ENCODE measurements at regions not wholly inside any gene's neighbourhood (a gene's known extent, or its start where the extent isn't known, plus 50 kb on each side); places are given as distances from the start of the nearest gene placed in this dataset.

- no peaks in the 10 kb centered on the region for H3K36me3 ChIP-seq (ENCODE audit: control insufficient read depth, insufficient read depth, low read length)
- H3K4me3 ChIP-seq (ENCODE audit: low read length) = no peak overlapping the region
- no peaks in the 10 kb centered on the region for H3K27me3 ChIP-seq (ENCODE audit: control insufficient read depth, insufficient read depth, low read length, poor library complexity, severe bottlenecking)
- no peak overlapping the region for H3K27ac ChIP-seq (ENCODE audit: low read depth, low read length)
- H3K27me3 Mint-ChIP-seq (ENCODE audit: insufficient read depth) = no peaks in the 10 kb centered on the region
- H3K9me3 ChIP-seq (ENCODE audit: control insufficient read depth, low read length) = peaks cover 10% of the 10 kb centered on the region
- H3K27ac Mint-ChIP-seq = no peak overlapping the region
- DNase-seq = no peak
- H3K9ac ChIP-seq (ENCODE audit: extremely low read depth, low read length, poor library complexity, severe bottlenecking) = no peak overlapping the region
- no peaks in the 10 kb centered on the region for H3K36me3 Mint-ChIP-seq (ENCODE audit: low read depth)
- no peaks in the 10 kb centered on the region for H3K4me1 ChIP-seq (ENCODE audit: control insufficient read depth, insufficient read depth, low read length)
- H3K4me1 Mint-ChIP-seq = no peaks in the 10 kb centered on the region
- no peak overlapping the region for H3K4me3 Mint-ChIP-seq
- TF ChIP-seq CTCF (conservative IDR thresholded peaks at IDR 0.05) = no peak
- H3K9me3 Mint-ChIP-seq = peaks cover 4% of the 10 kb centered on the region
Observed at GRCh38 chr4:143127621-143128020, 57.1 kb upstream of the USP38 start.

DNA sequence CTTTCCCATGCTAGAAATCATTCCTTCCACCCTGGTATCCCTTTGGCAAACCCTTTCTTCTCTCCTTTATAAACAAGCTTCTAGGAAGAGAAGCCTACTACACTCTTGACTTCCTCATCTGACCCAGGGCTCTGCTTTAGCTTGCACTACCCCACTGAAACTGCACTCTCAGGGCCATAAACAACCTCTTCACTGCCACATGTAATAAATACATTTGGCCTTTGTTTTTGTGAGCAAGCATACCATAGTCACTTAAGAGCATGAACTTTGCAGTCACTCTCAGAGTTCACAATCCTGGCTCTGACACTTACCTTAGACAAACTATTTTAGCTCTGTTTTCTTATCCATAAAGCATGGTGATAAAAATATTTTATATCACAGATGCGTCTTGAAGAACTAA lies 50.7 kb upstream of the USP38 start:
- no peak for DNase-seq
- Mint-ChIP-seq H3K27me3 (ENCODE audit: insufficient read depth) (no peaks in the 10 kb centered on the region), H3K36me3 (ENCODE audit: low read depth) (no peaks in the 10 kb centered on the region), H3K27ac (no peak overlapping the region), H3K9me3 (no peaks in the 10 kb centered on the region), H3K4me3 (no peak overlapping the region), H3K4me1 (no peaks in the 10 kb centered on the region)
- Histone ChIP-seq H3K4me1 (ENCODE audit: control insufficient read depth, insufficient read depth, low read length) (no peaks in the 10 kb centered on the region), H3K4me3 (ENCODE audit: low read length) (no peak overlapping the region), H3K36me3 (ENCODE audit: control insufficient read depth, insufficient read depth, low read length) (no peaks in the 10 kb centered on the region), H3K27me3 (ENCODE audit: control insufficient read depth, insufficient read depth, low read length, poor library complexity, severe bottlenecking) (no peaks in the 10 kb centered on the region), H3K9me3 (ENCODE audit: control insufficient read depth, low read length) (no peaks in the 10 kb centered on the region), H3K9ac (ENCODE audit: extremely low read depth, low read length, poor library complexity, severe bottlenecking) (no peak overlapping the region), H3K27ac (ENCODE audit: low read depth, low read length) (no peak overlapping the region)
- no CpG with 5 or more reads among the region's 1 CpG for WGBS, 2 experiments (ENCODE audit: insufficient coverage in 1 of 2, insufficient read length in 1 of 2)
- TF ChIP-seq CTCF (conservative IDR thresholded peaks at IDR 0.05) = no peak
